IMR-90 (cell line): ENCODE measurements at regions not wholly inside any gene's neighbourhood (a gene's known extent, or its start where the extent isn't known, plus 50 kb on each side); places are given as distances from the start of the nearest gene placed in this dataset.

Experiments
- ATAC-seq: fragments of 200-7000 bp; cut with Tn5 transposase; 2 replicates; pipeline ENCODE4 v1.9.1; 2020; ENCODE audit warnings: low read depth, mild to moderate bottlenecking, moderate library complexity
- BruUV-seq: library from RNA; stranded (reverse); fragments of 400-500 nt; replicated peaks from 2 replicates; lab custom pipeline; 2021; lab: Mats Ljungman, UMichigan
- CTCF ChIA-PET: fragments of 300-600 bp; formaldehyde crosslinking; extraction: SDS; loops from one replicate; lab custom pipeline; 2021; ENCODE audit warnings: antibody characterized with exemption; lab: Yijun Ruan, JAX
- POLR2A ChIA-PET: fragments of 300-600 bp; sonication (Branson Sonifier 250); formaldehyde crosslinking; loops from one replicate; lab custom pipeline; 2022; ENCODE audit warnings: antibody characterized with exemption; ENCODE audit not compliant: unreplicated experiment; lab: Charles Lee
- DNase-seq: peaks from one replicate; pipeline ENCODE4 v3.0.0; 2013
- H2AFZ ChIP-seq: replicated peaks from 2 replicates; pipeline ENCODE3; 2013; ENCODE audit warnings: low read length, mild to moderate bottlenecking; ENCODE audit not compliant: poor library complexity
- H2AK5ac ChIP-seq: 2 replicates; pipeline ENCODE4 v1.6.1; 2013; ENCODE audit warnings: low read depth, low read length, inconsistent platforms
- H2AK9ac ChIP-seq: replicated peaks from 2 replicates; pipeline ENCODE3; 2013; ENCODE audit warnings: mild to moderate bottlenecking, low read depth, low read length, moderate library complexity; ENCODE audit not compliant: poor library complexity
- H2BK120ac ChIP-seq: 2 replicates; pipeline ENCODE4 v1.6.1; 2013; ENCODE audit warnings: low read depth, low read length, inconsistent platforms
- H2BK15ac ChIP-seq: 3 replicates; pipeline ENCODE4 v1.6.1; 2013; ENCODE audit warnings: low read depth, low read length, inconsistent platforms
- H2BK20ac ChIP-seq: 2 replicates; pipeline ENCODE4 v1.6.1; 2013; ENCODE audit warnings: low read depth, mild to moderate bottlenecking, inconsistent platforms, low read length, moderate library complexity
- H2BK5ac ChIP-seq: 2 replicates; pipeline ENCODE4 v1.6.1; 2013; ENCODE audit warnings: mild to moderate bottlenecking, low read depth, low read length, inconsistent platforms; ENCODE audit not compliant: poor library complexity, severe bottlenecking
- H3K14ac ChIP-seq: replicated peaks from 2 replicates; pipeline ENCODE4 v1.6.1; 2013; ENCODE audit warnings: low read depth, low read length, inconsistent platforms
- H3K18ac ChIP-seq: 2 replicates; pipeline ENCODE4 v1.6.1; 2013; ENCODE audit warnings: low read depth, low read length, control low read depth
- H3K23ac ChIP-seq: 2 replicates; pipeline ENCODE4 v1.6.1; 2013; ENCODE audit warnings: low read depth, low read length, inconsistent platforms
- H3K27ac ChIP-seq: 2 replicates; pipeline ENCODE4 v1.5.1; 2013; ENCODE audit warnings: mild to moderate bottlenecking, control low read depth, low read length; ENCODE audit not compliant: insufficient read depth
- H3K27me3 ChIP-seq: 2 replicates; pipeline ENCODE4 v1.6.1; 2013; ENCODE audit warnings: low read length; ENCODE audit not compliant: control insufficient read depth, insufficient read depth
- H3K36me3 ChIP-seq: 2 replicates; pipeline ENCODE4 v1.6.1; 2013; ENCODE audit warnings: low read length, mixed read lengths; ENCODE audit not compliant: control insufficient read depth, insufficient read depth
- H3K4ac ChIP-seq: 2 replicates; pipeline ENCODE4 v1.6.1; 2013; ENCODE audit warnings: low read depth, low read length, inconsistent platforms
- H3K4me1 ChIP-seq: 2 replicates; pipeline ENCODE4 v1.6.1; 2013; ENCODE audit warnings: low read length, mixed read lengths; ENCODE audit not compliant: control insufficient read depth, insufficient read depth
- H3K4me2 ChIP-seq: 2 replicates; pipeline ENCODE4 v1.6.1; 2013; ENCODE audit warnings: low read depth, mild to moderate bottlenecking, control low read depth, low read length, moderate library complexity
- H3K4me3 ChIP-seq: 2 replicates; pipeline ENCODE4 v1.5.1; 2013; ENCODE audit warnings: low read depth, mild to moderate bottlenecking, control low read depth, low read length, moderate library complexity; ENCODE audit not compliant: insufficient read depth
- H3K56ac ChIP-seq: 2 replicates; pipeline ENCODE4 v1.6.1; 2013; ENCODE audit warnings: low read length, inconsistent platforms; ENCODE audit not compliant: insufficient read depth; ENCODE audit errors: extremely low read depth
- H3K79me1 ChIP-seq, 2 experiments: 2 replicates each; pipeline ENCODE4 v1.6.1; 2013; ENCODE audit warnings: low read length in 2 of 2, inconsistent platforms in 1 of 2, low read depth in 1 of 2
- H3K9ac ChIP-seq: 2 replicates; pipeline ENCODE4 v1.6.1; 2013; ENCODE audit warnings: low read depth, low read length, control low read depth
- H3K9me1 ChIP-seq: 2 replicates; pipeline ENCODE4 v1.6.1; 2013; ENCODE audit warnings: low read length, inconsistent platforms; ENCODE audit not compliant: insufficient read depth
- H3K9me3 ChIP-seq: 2 replicates; pipeline ENCODE4 v1.6.1; 2013; ENCODE audit warnings: low read length; ENCODE audit not compliant: control insufficient read depth, insufficient read depth
- H4K20me1 ChIP-seq: 2 replicates; pipeline ENCODE4 v1.6.1; 2013; ENCODE audit warnings: low read length, inconsistent platforms; ENCODE audit not compliant: insufficient read depth
- H4K5ac ChIP-seq: 2 replicates; pipeline ENCODE4 v1.6.1; 2013; ENCODE audit warnings: mild to moderate bottlenecking, low read depth, low read length, control low read depth
- H4K8ac ChIP-seq, 2 experiments: 2 replicates each; pipeline ENCODE4 v1.6.1; 2013; ENCODE audit warnings: low read depth in 2 of 2, low read length in 2 of 2, control low read depth in 1 of 2, inconsistent platforms in 1 of 2
- H4K91ac ChIP-seq: 2 replicates; pipeline ENCODE4 v1.6.1; 2013; ENCODE audit warnings: low read depth, low read length, inconsistent platforms; ENCODE audit not compliant: insufficient read depth
- BHLHE40 ChIP-seq: fragments of 150-350 bp; IDR thresholded peaks from 2 replicates; pipeline ENCODE4 v1.6.1; 2016; ENCODE audit warnings: mild to moderate bottlenecking, low read depth, low read length
- CEBPB ChIP-seq: IDR thresholded peaks from 2 replicates; pipeline ENCODE4 v1.6.1; 2012; ENCODE audit warnings: low read depth, low read length, improper control_type of control experiment
- CHD1 ChIP-seq: IDR thresholded peaks from 2 replicates; pipeline ENCODE4 v1.6.1; 2012; ENCODE audit warnings: low read depth, low read length, improper control_type of control experiment
- CTCF ChIP-seq: conservative IDR thresholded peaks from 2 replicates; pipeline ENCODE4 v1.5.1; 2012; ENCODE audit warnings: mild to moderate bottlenecking, low read depth, low read length, improper control_type of control experiment
- ELK1 ChIP-seq: fragments of 150-350 bp; IDR thresholded peaks from 2 replicates; pipeline ENCODE4 v1.6.1; 2016; ENCODE audit warnings: low read depth, mild to moderate bottlenecking, low read length, moderate library complexity, borderline replicate concordance
- FOS ChIP-seq: fragments of 150-350 bp; IDR thresholded peaks from 2 replicates; pipeline ENCODE4 v1.6.1; 2016; ENCODE audit warnings: low read depth, low read length
- MAFK ChIP-seq: IDR thresholded peaks from 2 replicates; pipeline ENCODE4 v1.6.1; 2012; ENCODE audit warnings: low read depth, low read length, improper control_type of control experiment
- MAZ ChIP-seq: IDR thresholded peaks from 2 replicates; pipeline ENCODE4 v1.6.1; 2012; ENCODE audit warnings: low read depth, mild to moderate bottlenecking, low read length, improper control_type of control experiment, moderate library complexity, borderline replicate concordance
- MXI1 ChIP-seq: IDR thresholded peaks from 2 replicates; pipeline ENCODE4 v1.6.1; 2012; ENCODE audit warnings: low read depth, mild to moderate bottlenecking, low read length, moderate library complexity, borderline replicate concordance
- NFE2L2 ChIP-seq: fragments of 150-350 bp; IDR thresholded peaks from 2 replicates; pipeline ENCODE4 v1.6.1; 2016; ENCODE audit warnings: low read depth, mild to moderate bottlenecking, low read length
- POLR2A ChIP-seq: IDR thresholded peaks from 2 replicates; pipeline ENCODE4 v1.6.1; 2012; ENCODE audit warnings: mild to moderate bottlenecking, low read depth, low read length
- RAD21 ChIP-seq: IDR thresholded peaks from 2 replicates; pipeline ENCODE4 v1.6.1; 2012; ENCODE audit warnings: low read length, improper control_type of control experiment
- RCOR1 ChIP-seq: IDR thresholded peaks from 2 replicates; pipeline ENCODE4 v1.6.1; 2012; ENCODE audit warnings: mild to moderate bottlenecking, low read length, improper control_type of control experiment; ENCODE audit not compliant: insufficient replicate concordance
- RFX5 ChIP-seq: IDR thresholded peaks from 2 replicates; pipeline ENCODE4 v1.8.0; 2012; ENCODE audit warnings: low read depth, mild to moderate bottlenecking, low read length, moderate library complexity
- SMC3 ChIP-seq: fragments of 150-350 bp; IDR thresholded peaks from 2 replicates; pipeline ENCODE4 v1.6.1; 2016; ENCODE audit warnings: low read depth, mild to moderate bottlenecking, antibody characterized with exemption, low read length, moderate library complexity
- USF2 ChIP-seq: fragments of 150-350 bp; IDR thresholded peaks from 2 replicates; pipeline ENCODE4 v1.6.1; 2017; ENCODE audit warnings: mild to moderate bottlenecking, antibody characterized with exemption, low read length, low read depth
- WGBS, 2 experiments: methylation state at CpG; one replicate each; pipeline versions ENCODE4 v1.1.5 to v1.1.7; 2013; ENCODE audit warnings: missing lambda C conversion rate in 2 of 2; ENCODE audit not compliant: insufficient read length in 1 of 2; ENCODE audit errors: extremely low coverage in 2 of 2; 5-methylcytosine and 5-hydroxymethylcytosine counted together
- dilution Hi-C: fragments of 300-500 bp; cut with HindIII; formaldehyde crosslinking; loops from one replicate; pipeline ENCODE4 v1.14.3; 2018; ENCODE audit warnings: low sequenced_read_pairs; ENCODE audit not compliant: unreplicated experiment
- in situ Hi-C: fragments of 300-500 bp; cut with MboI; formaldehyde crosslinking; loops from 3 replicates; pipeline ENCODE4 v1.14.3; 2019; ENCODE audit warnings: low sequenced_read_pairs, inconsistent platforms, mixed read lengths
- intact Hi-C: fragments of 100-400 bp; cut with micrococcal nuclease; formaldehyde crosslinking; loops from 2 replicates; pipeline ENCODE4 v1.10.0; 2022

GRCh38 chr11:114864896-114865295 lies 186.6 kb downstream of the NXPE2 start:
- Histone ChIP-seq H3K4me3 (no peak overlapping the region), H2BK120ac (no peak overlapping the region), H4K5ac (no peak overlapping the region), H3K4me2 (no peak overlapping the region), H4K8ac (no peak overlapping the region), H3K4me1 (no peaks in the 10 kb centered on the region), H2BK15ac (no peak overlapping the region), H2AK9ac (no peak overlapping the region), H4K20me1 (no peaks in the 10 kb centered on the region), H3K9ac (no peak overlapping the region), H3K14ac (no peak overlapping the region), H3K27ac (no peak overlapping the region), H3K79me1 (no peaks in the 10 kb centered on the region), H2BK20ac (no peak overlapping the region), H4K91ac (no peak overlapping the region), H3K56ac (no peak overlapping the region), H3K9me1 (no peaks in the 10 kb centered on the region), H3K27me3 (no peaks in the 10 kb centered on the region), H2AFZ (no peak overlapping the region), H3K4ac (no peak overlapping the region), H3K18ac (no peak overlapping the region), H3K9me3 (peaks cover 5% of the 10 kb centered on the region; the same call in 1 of the 2 replicates), H3K23ac (no peak overlapping the region), H3K36me3 (no peaks in the 10 kb centered on the region), H2BK5ac (no peak overlapping the region), H2AK5ac (no peak overlapping the region)
- POLR2A ChIA-PET, result no interaction called here
- in situ Hi-C loops, result no loop called here
- no peak for DNase-seq
- intact Hi-C loops, result no loop called here
- ATAC-seq, result no peak
- no TSS peak for BruUV-seq
- dilution Hi-C loops, result no loop called here
- 0% methylated on average over 1 of the region's 2 CpGs; no CpG with 5 or more reads in 1 of the 2 experiments for WGBS, 2 experiments
- TF ChIP-seq MAFK (no peak), BHLHE40 (no peak), USF2 (no peak), NFE2L2 (no peak), RAD21 (no peak), MXI1 (no peak), SMC3 (no peak), FOS (no peak), CEBPB (no peak), RCOR1 (no peak), POLR2A (no peak), ELK1 (no peak), CTCF (no peak), RFX5 (no peak), CHD1 (no peak), MAZ (no peak)
- CTCF ChIA-PET, result no interaction called here
